ENCODE measurements at regions not wholly inside any gene's neighbourhood (a gene's known extent, or its start where the extent isn't known, plus 50 kb on each side); places are given as distances from the start of the nearest gene placed in this dataset.

GRCh38 chr21:25501462-25501861 lies 105.8 kb downstream of the MRPL39 start:
- H4K20me1 ChIP-seq (ENCODE audit: insufficient read depth) = no peaks in the 10 kb centered on the region
- no peak overlapping the region for H3K27ac ChIP-seq (ENCODE audit: low read length)
- H3K4me2 ChIP-seq (ENCODE audit: low read length) = no peak overlapping the region
- H3K36me3 ChIP-seq (ENCODE audit: insufficient read depth, low read length) = no peaks in the 10 kb centered on the region
- no peaks in the 10 kb centered on the region for H3K9me2 ChIP-seq (ENCODE audit: insufficient read depth, low read length)
- no peak overlapping the region for H2AFZ ChIP-seq (ENCODE audit: low read depth, low read length)
- H3K79me2 ChIP-seq (replicated peaks; ENCODE audit: insufficient read depth, low read length) = no peaks in the 10 kb centered on the region
- no peak overlapping the region for H3K4me3 ChIP-seq (ENCODE audit: low read length)
- no peak for TF ChIP-seq TAF1 (IDR thresholded peaks at IDR 0.05; ENCODE audit: low read depth)
- TF ChIP-seq SMC3 (conservative IDR thresholded peaks at IDR 0.05; ENCODE audit: poor library complexity) = no peak
- TF ChIP-seq POLR2AphosphoS5 (IDR thresholded peaks at IDR 0.05) = no peak
- TF ChIP-seq CTCF (IDR thresholded peaks at IDR 0.05; ENCODE audit: poor library complexity, severe bottlenecking) = no peak
- no peak for TF ChIP-seq EP300 (conservative IDR thresholded peaks at IDR 0.05; ENCODE audit: poor library complexity, severe bottlenecking)
- no peak for TF ChIP-seq MXI1 (conservative IDR thresholded peaks at IDR 0.05; ENCODE audit: poor library complexity, severe bottlenecking)
- H3K9me3 ChIP-seq (ENCODE audit: low read length) = no peaks in the 10 kb centered on the region
- H3K27me3 ChIP-seq (ENCODE audit: insufficient read depth, low read depth, low read length) = no peaks in the 10 kb centered on the region
- no peak overlapping the region for H3K9ac ChIP-seq (ENCODE audit: low read length)
- no peaks in the 10 kb centered on the region for H3F3A ChIP-seq (ENCODE audit: insufficient read depth, low read length, poor library complexity, severe bottlenecking)

GRCh38 chr21:25500598-25500997 lies 106.7 kb downstream of the MRPL39 start:
- no peak overlapping the region for H3K4me2 ChIP-seq (ENCODE audit: low read length)
- H3K9ac ChIP-seq (ENCODE audit: low read length) = no peak overlapping the region
- no peak for TF ChIP-seq SMC3 (conservative IDR thresholded peaks at IDR 0.05; ENCODE audit: poor library complexity)
- no peak for TF ChIP-seq REST (IDR thresholded peaks at IDR 0.05; ENCODE audit: borderline replicate concordance)
- no peak for TF ChIP-seq POLR2AphosphoS5 (IDR thresholded peaks at IDR 0.05)
- TF ChIP-seq CTCF (IDR thresholded peaks at IDR 0.05; ENCODE audit: poor library complexity, severe bottlenecking) = no peak
- no peak for TF ChIP-seq TAF1 (IDR thresholded peaks at IDR 0.05; ENCODE audit: low read depth)
- no peak for TF ChIP-seq EZH2 (IDR thresholded peaks at IDR 0.05; ENCODE audit: borderline replicate concordance, insufficient read depth, low read length, poor library complexity, severe bottlenecking)
- no peak overlapping the region for H2AFZ ChIP-seq (ENCODE audit: low read depth, low read length)
- no peaks in the 10 kb centered on the region for H3K36me3 ChIP-seq (ENCODE audit: insufficient read depth, low read length)
- no peaks in the 10 kb centered on the region for H4K20me1 ChIP-seq (ENCODE audit: insufficient read depth)
- no peaks in the 10 kb centered on the region for H3F3A ChIP-seq (ENCODE audit: insufficient read depth, low read length, poor library complexity, severe bottlenecking)
- H3K27ac ChIP-seq (ENCODE audit: low read length) = no peak overlapping the region
- H3K9me3 ChIP-seq (ENCODE audit: low read length) = no peaks in the 10 kb centered on the region
- no peak overlapping the region for H3K4me3 ChIP-seq (ENCODE audit: low read length)
- no peaks in the 10 kb centered on the region for H3K79me2 ChIP-seq (replicated peaks; ENCODE audit: insufficient read depth, low read length)
- H3K9me2 ChIP-seq (ENCODE audit: insufficient read depth, low read length) = no peaks in the 10 kb centered on the region
- H3K27me3 ChIP-seq (ENCODE audit: insufficient read depth, low read depth, low read length) = no peaks in the 10 kb centered on the region

Measured in neural cell (in vitro differentiated cells).